ENCODE measurements at regions not wholly inside any gene's neighbourhood (a gene's known extent, or its start where the extent isn't known, plus 50 kb on each side); places are given as distances from the start of the nearest gene placed in this dataset.

GRCh38 chr6:19754686-19755085, 82.5 kb upstream of the ID4 start:
- POLR2A ChIA-PET (ENCODE audit: unreplicated experiment), result no interaction called here
- Histone ChIP-seq H4K91ac (ENCODE audit: insufficient read depth, low read depth, low read length) (no peak overlapping the region), H3K4me2 (ENCODE audit: low read depth, low read length) (no peak overlapping the region), H3K4ac (ENCODE audit: low read depth, low read length) (no peak overlapping the region), H2BK15ac (ENCODE audit: low read depth, low read length) (no peak overlapping the region), H3K79me1 (ENCODE audit: low read depth in 1 of 2, low read length in 2 of 2) (no peaks in the 10 kb centered on the region), H4K8ac (ENCODE audit: low read depth in 2 of 2, low read length in 2 of 2) (no peak overlapping the region), H3K4me3 (ENCODE audit: insufficient read depth, low read depth, low read length) (no peak overlapping the region), H3K27me3 (ENCODE audit: control insufficient read depth, insufficient read depth, low read length) (no peaks in the 10 kb centered on the region), H3K56ac (ENCODE audit: extremely low read depth, insufficient read depth, low read length) (no peak overlapping the region), H3K18ac (ENCODE audit: low read depth, low read length) (no peak overlapping the region), H4K5ac (ENCODE audit: low read depth, low read length) (no peak overlapping the region), H3K4me1 (ENCODE audit: control insufficient read depth, insufficient read depth, low read length) (peaks cover 8% of the 10 kb centered on the region), H4K20me1 (ENCODE audit: insufficient read depth, low read length) (no peaks in the 10 kb centered on the region), H3K9me3 (ENCODE audit: control insufficient read depth, insufficient read depth, low read length) (no peaks in the 10 kb centered on the region), H2AK5ac (ENCODE audit: low read depth, low read length) (no peak overlapping the region), H2AFZ (replicated peaks; ENCODE audit: low read length, poor library complexity) (no peak overlapping the region), H3K14ac (replicated peaks; ENCODE audit: low read depth, low read length) (no peak overlapping the region), H3K23ac (ENCODE audit: low read depth, low read length) (no peak overlapping the region), H2AK9ac (replicated peaks; ENCODE audit: low read depth, low read length, poor library complexity) (no peak overlapping the region), H3K9ac (ENCODE audit: low read depth, low read length) (no peak overlapping the region), H3K27ac (ENCODE audit: insufficient read depth, low read length) (no peak overlapping the region), H3K9me1 (ENCODE audit: insufficient read depth, low read length) (peaks cover 9% of the 10 kb centered on the region; the same call in 1 of the 2 replicates), H2BK5ac (ENCODE audit: low read depth, low read length, poor library complexity, severe bottlenecking) (no peak overlapping the region), H3K36me3 (ENCODE audit: control insufficient read depth, insufficient read depth, low read length) (no peaks in the 10 kb centered on the region), H2BK20ac (ENCODE audit: low read depth, low read length) (no peak overlapping the region), H2BK120ac (ENCODE audit: low read depth, low read length) (no peak overlapping the region)
- CTCF ChIA-PET, result no interaction called here
- intact Hi-C loops (cut with micrococcal nuclease) (no loop called here), dilution Hi-C loops (cut with HindIII; ENCODE audit: low sequenced_read_pairs, unreplicated experiment) (no loop called here), in situ Hi-C loops (cut with MboI; ENCODE audit: low sequenced_read_pairs) (no loop called here)
- WGBS, 2 experiments (ENCODE audit: extremely low coverage in 2 of 2, insufficient read length in 1 of 2), result no CpG with 5 or more reads among the region's 2 CpGs
- ATAC-seq (ENCODE audit: low read depth) (no peak), DNase-seq (no peak)
- TF ChIP-seq CEBPB (IDR thresholded peaks at IDR 0.05; ENCODE audit: low read depth, low read length) (peak; percentile 24; the same call in 1 of the 2 replicates), NFE2L2 (IDR thresholded peaks at IDR 0.05; ENCODE audit: low read depth, low read length) (no peak)
- BruUV-seq (replicated peaks), result no TSS peak

Measured in IMR-90 (cell line).